Esophagus muscularis mucosa (tissue), 4 donors: ENCODE measurements at regions not wholly inside any gene's neighbourhood (a gene's known extent, or its start where the extent isn't known, plus 50 kb on each side); places are given as distances from the start of the nearest gene placed in this dataset.

Source experiments
- EP300 ChIP-seq: sonication (generic); formaldehyde crosslinking; IDR thresholded peaks from one replicate; pipeline ENCODE4 v1.6.1; 2017; ENCODE audit warnings: antibody characterized with exemption
- POLR2A ChIP-seq: fragments of 450-650 bp; IDR thresholded peaks from one replicate; pipeline ENCODE4 v1.6.1; 2017; ENCODE audit warnings: antibody characterized with exemption, moderate library complexity, mild to moderate bottlenecking, low read depth
- POLR2AphosphoS5 ChIP-seq, 2 donors: sonication (generic); formaldehyde crosslinking; IDR thresholded peaks; one replicate each; pipeline ENCODE4 v1.6.1; 2017; ENCODE audit warnings: antibody characterized with exemption in 2 of 2
- TF ChIP-seq, protein P1 (sequence below), 3 experiments: fragments of 200-600 bp in 2 of 3; fragments of 450-650 bp in 1 of 3; sonication (generic) in 2 of 3; IDR thresholded peaks; one replicate each; pipeline ENCODE4 v1.5.1; 2017 to 2019; ENCODE audit warnings: antibody characterized with exemption in 3 of 3, mild to moderate bottlenecking in 2 of 3, moderate library complexity in 1 of 3

DNA sequence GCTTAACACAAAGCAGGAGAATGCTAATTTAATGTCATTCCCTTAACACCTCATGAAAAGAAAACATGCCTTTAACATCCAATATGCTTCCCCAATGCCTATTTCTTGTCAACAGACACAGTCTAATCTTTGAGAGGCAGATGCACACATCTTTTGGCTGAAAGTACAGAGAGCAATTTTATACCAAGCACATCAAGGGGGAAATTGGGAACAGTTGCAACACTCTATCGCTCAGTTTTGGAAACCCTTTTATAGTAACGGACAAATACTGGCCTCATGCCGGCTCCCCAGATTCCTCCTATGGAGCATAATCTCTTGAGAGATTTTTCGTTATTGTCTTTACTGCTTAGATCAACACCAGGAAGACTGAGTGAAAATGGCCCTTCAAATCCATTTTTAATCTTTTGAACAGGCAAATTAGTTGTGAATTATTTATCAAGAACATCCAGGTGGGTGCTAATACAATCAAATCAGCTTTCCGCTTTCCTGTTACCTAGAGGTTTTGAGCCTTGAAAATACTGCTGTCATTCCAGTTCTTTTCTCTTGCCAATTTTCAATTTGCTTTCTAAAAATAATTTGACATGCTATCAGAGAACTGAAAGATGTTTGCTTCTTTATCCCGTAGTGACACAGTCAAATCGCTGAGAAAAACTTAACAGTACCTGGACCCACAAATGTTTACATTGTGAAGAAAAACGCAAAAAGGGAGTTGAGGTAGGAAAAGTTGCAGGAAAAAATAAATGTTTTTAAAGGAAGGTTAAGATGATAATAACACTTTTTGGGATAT is 60.7 kb upstream of the CAND1 start:
- TF ChIP-seq, protein P1, sequence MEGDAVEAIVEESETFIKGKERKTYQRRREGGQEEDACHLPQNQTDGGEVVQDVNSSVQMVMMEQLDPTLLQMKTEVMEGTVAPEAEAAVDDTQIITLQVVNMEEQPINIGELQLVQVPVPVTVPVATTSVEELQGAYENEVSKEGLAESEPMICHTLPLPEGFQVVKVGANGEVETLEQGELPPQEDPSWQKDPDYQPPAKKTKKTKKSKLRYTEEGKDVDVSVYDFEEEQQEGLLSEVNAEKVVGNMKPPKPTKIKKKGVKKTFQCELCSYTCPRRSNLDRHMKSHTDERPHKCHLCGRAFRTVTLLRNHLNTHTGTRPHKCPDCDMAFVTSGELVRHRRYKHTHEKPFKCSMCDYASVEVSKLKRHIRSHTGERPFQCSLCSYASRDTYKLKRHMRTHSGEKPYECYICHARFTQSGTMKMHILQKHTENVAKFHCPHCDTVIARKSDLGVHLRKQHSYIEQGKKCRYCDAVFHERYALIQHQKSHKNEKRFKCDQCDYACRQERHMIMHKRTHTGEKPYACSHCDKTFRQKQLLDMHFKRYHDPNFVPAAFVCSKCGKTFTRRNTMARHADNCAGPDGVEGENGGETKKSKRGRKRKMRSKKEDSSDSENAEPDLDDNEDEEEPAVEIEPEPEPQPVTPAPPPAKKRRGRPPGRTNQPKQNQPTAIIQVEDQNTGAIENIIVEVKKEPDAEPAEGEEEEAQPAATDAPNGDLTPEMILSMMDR (IDR thresholded peaks at IDR 0.05) = no peak
- TF ChIP-seq POLR2A (no peak), POLR2AphosphoS5 (IDR thresholded peaks at IDR 0.05) (no peak), EP300 (no peak)
